B cell (primary cell): ENCODE measurements at regions not wholly inside any gene's neighbourhood (a gene's known extent, or its start where the extent isn't known, plus 50 kb on each side); places are given as distances from the start of the nearest gene placed in this dataset.

Source experiments
- EZH2 ChIP-seq: IDR thresholded peaks from 2 replicates; pipeline ENCODE4 v1.6.1; 2012; ENCODE audit warnings: borderline replicate concordance, low read depth, mild to moderate bottlenecking, moderate library complexity, low read length; ENCODE audit not compliant: insufficient read depth, poor library complexity, severe bottlenecking
- TF ChIP-seq, protein P1 (sequence below): fragments of 200-600 bp; IDR thresholded peaks from one replicate; pipeline ENCODE4 v1.8.0; 2022; ENCODE audit warnings: antibody characterized with exemption, mild to moderate bottlenecking

DNA sequence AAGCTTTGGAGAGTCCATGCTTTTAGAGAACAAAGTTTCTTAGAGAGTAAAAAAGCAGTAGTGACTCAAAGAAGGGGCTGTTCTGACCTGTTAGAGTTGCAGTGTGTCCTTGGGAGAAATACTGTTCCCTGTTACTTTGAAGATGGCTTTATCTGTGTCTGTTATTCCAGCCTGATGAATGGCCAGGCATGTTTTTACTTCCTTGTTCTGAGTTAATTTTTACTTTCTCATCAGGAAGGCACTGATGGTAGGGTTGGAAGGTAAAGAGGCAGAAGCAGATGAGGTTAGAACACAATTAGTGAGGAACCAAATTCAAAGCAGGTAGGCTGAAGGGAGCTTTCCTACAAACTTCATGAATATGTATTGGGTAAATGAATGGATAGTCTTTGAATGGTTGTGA, 138.5 kb upstream of the PRKCQ start:
- TF ChIP-seq, protein P1, sequence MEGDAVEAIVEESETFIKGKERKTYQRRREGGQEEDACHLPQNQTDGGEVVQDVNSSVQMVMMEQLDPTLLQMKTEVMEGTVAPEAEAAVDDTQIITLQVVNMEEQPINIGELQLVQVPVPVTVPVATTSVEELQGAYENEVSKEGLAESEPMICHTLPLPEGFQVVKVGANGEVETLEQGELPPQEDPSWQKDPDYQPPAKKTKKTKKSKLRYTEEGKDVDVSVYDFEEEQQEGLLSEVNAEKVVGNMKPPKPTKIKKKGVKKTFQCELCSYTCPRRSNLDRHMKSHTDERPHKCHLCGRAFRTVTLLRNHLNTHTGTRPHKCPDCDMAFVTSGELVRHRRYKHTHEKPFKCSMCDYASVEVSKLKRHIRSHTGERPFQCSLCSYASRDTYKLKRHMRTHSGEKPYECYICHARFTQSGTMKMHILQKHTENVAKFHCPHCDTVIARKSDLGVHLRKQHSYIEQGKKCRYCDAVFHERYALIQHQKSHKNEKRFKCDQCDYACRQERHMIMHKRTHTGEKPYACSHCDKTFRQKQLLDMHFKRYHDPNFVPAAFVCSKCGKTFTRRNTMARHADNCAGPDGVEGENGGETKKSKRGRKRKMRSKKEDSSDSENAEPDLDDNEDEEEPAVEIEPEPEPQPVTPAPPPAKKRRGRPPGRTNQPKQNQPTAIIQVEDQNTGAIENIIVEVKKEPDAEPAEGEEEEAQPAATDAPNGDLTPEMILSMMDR = no peak
- no peak for TF ChIP-seq EZH2
